GM21423 (cell line): ENCODE measurements at regions not wholly inside any gene's neighbourhood (a gene's known extent, or its start where the extent isn't known, plus 50 kb on each side); places are given as distances from the start of the nearest gene placed in this dataset.
"Not testable (repeated sequence)": the region's sequence is repeated elsewhere in the genome, so short reads cannot be mapped to it uniquely, and the experiment has no call there.

Experiments used
- ATAC-seq: cut with Tn5 transposase; IDR thresholded peaks from one replicate; pipeline ENCODE4 v1.9.1; 2021; ENCODE audit warnings: mild to moderate bottlenecking, moderate library complexity; ENCODE audit not compliant: unreplicated experiment

- not testable (repeated sequence) for ATAC-seq
Observed at GRCh38 chr12:131659484-131659883, 51.4 kb upstream of the SFSWAP start.

- not testable (repeated sequence) for ATAC-seq
Observed at GRCh38 chr12:131659976-131660375, 50.9 kb upstream of the SFSWAP start.

- not testable (repeated sequence) for ATAC-seq
Observed at GRCh38 chr12:131660401-131660800, 50.5 kb upstream of the SFSWAP start.
